Left renal pelvis (tissue), 4 donors: ENCODE measurements at regions not wholly inside any gene's neighbourhood (a gene's known extent, or its start where the extent isn't known, plus 50 kb on each side); places are given as distances from the start of the nearest gene placed in this dataset.

Source experiments
- DNase-seq, 4 donors: peaks; one replicate each; pipeline ENCODE4 v3.0.0-alpha.2; 2013; ENCODE audit warnings: low read depth in 4 of 4, low spot score in 3 of 4

DNA sequence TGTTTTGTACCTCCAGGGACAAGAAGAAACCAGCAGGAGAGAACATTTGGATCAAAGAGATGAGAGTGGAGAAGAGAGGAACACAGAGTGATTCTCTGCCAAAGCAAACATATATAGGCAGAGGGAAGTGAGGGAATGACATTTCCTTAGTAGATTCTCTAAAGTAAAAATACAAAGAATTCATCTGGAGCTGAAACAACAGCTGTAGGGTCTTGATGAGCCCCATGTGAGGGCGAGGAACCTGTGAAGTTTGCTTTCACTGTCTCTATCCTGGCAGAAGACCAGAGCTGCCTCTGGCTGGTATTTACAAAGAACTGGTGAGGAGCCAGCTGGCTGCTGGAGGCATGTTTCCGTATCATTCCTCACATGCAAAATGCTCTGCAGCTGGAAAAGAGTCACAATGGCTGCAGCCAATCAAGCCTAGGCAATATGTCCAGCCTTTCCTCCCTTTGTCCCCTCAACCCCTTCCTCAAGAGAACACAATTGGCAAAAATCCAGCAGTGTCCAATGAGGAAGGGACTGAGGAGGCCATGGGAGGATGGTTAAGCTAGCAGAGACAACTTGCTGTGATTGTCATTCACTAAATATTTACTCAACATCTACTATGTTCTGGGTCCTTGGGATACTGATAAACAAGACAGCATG lies 122.5 kb downstream of the PHLDA1 start:
- DNase-seq: no peak

DNA sequence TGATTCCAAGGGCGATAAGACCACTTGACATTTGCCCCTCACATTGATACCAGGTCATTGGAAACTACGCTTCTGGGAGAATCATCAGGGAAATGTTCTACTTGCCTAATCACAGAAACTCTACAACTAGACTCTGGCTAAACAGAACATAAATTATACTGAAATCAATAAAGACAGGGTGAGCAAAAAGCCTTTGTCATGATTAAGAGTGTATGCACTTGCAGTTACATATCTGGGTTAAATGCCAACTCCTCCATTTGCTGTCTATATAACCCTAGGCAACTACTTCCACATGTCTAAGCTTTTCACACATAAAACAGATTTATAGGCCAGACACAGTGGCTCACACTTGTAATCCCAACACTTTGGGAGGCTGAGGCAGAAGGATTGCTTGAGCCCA lies 125.7 kb downstream of the PHLDA1 start:
- no peak for DNase-seq

DNA sequence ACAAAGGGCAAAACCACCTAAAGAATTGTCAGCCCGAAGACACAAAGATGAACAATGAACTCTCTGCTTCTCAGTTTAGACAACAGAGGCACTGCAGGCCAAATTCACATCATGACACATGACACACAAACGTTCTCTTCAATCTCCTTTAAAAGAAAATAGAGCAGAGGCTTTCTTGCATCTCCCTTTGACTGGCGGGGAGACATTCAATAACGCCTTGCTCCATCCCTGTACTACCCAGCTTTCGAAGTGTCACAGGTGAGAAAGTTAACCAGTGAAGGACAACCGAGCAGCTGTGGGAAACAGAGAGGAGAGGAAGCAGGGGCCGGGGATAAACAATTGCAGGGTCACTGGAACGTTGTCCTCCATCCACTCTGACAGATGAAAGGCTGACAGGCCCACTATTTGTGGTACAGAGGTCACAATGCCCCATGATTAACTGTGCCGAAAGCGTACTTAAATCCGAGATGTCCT lies 130.8 kb downstream of the PHLDA1 start:
- DNase-seq: no peak

DNA sequence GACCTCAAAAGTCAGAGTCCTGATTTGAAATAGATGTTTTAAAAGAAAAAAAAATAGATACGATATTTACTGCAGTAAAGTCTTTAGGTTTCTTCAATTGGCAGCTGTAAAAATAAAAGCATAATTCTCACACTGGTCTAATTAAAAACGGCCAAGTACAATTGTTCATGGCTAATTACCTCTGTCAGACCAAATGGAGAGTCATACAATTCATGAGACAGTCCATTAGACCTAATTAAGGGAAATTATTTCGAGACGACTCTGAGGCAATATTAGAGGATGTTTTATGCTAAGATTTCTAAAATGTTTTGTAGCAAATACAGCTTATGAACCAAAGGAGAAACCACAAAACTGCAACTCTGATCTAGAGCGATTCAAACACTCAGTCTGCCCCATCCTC lies 131.3 kb downstream of the PHLDA1 start:
- no peak for DNase-seq

DNA sequence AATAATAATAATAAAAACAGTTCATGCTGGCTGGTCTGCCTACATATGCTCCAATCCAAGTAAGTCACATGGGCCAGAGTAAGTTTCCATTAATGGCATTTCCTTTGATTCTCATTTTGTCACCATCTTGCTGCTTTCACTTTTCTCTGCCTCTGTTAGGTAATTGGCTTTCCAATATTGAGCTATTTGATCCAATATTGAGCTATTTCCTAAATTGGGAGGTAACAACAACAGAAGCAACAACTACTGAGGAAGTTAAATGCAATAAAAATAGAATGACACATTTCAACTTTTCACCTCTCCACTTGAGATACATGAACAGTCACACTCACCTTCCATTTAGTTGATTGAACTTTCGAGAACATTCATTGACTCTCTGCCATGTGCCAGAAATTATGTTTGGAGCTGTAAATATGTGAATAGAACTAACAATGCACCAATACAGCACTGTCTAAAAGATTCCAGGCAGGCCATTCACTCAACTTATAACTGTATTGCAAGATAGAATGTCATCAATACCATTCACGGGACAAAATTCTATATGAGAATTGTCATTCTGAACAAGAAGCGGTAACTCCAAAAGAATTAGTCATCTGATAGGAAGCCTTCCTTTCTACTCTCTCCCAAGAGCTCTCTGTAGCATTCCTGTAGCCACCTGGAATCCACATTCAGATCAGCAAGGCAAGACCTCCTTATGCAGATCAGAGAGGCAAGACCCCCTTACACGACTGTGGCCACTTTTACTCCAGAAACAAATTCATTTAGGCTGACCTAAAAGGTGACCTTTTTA lies 136.4 kb downstream of the PHLDA1 start:
- DNase-seq: no peak

DNA sequence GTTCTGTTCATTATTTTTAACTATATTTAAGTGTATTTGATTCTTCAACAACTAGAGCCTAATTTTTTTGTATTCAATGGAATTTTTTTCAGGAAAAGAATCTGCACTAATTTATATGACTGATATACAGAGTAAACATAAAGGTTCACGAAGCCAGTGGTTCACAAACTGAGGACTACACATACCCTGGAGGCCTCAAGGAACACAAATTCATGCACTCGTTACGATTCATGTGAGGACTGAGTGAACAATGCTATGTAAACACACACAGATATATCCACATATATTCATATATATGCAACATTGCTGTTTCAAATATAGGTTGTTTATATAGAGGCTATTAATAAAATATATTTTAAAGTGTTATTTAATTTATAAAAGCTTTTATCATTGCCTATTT lies 137.8 kb downstream of the PHLDA1 start:
- DNase-seq: no peak

DNA sequence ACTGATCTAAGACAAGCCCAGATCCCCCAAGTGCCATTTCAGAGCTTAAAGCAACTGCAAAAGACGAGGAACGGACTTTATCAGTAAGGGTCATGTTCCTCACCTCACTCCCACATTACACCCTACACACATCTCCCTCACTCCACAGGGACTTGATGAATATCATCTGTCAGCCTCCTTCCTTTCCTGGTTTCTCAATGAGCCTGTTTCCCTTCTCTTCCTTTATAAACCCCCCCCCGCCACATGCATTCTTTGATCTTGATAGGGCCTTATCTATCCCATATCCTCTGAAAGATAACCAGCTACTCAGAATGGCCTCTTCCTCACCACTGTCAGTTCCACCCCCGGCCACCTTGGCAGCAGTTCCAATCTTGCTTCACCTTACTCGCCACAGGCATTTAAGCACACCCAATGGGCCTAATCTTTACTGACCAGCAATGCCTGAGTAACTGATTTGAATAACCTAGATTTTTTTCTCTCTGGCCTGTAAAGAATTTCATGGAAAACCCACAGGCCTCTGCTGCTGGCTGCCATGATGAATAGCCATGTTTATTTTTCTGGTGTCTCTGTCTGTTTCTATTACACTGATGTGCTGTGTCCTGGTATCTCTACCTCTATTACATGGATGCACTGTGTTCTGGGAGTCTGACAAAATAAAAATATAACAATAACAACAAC lies 138.7 kb downstream of the PHLDA1 start:
- no peak for DNase-seq

DNA sequence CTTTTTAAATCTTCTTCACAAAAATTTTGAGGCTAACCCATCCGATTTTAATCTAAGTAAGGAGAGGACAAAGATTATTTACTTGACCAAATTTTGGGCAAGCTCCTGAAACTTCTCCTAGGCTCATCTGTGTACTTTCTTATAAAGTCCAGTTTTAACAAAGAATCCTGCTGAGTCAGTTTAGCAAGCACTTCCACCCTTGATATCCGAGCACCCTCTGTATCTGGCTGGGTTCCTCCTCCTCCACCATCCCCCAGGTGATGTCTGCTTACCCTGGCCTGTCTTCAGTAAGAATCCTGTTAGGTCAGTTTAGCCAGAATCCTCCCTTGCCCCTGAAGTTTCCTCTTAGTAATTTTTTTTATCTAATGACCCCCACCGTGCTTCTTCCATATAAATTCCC lies 140.5 kb downstream of the PHLDA1 start:
- no peak for DNase-seq

DNA sequence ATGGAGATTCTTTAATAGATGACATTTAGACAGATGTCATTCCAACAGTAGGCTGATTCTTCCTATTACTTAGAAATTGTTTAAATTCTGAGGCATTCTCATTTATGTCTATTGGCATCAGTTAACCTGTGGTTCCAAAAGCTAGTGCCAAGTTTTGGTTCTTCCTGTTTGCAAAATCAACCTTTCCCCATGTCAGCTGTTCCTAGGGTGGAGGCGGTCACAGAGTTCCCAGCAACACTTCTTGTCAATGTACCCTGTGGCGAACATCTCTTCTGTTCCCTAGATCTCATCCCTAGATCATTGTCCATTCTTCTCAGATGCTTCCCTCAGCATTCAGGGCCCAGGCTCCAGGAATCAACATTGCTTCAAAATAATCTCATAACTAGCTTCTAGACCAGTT lies 140.9 kb downstream of the PHLDA1 start:
- DNase-seq: no peak

DNA sequence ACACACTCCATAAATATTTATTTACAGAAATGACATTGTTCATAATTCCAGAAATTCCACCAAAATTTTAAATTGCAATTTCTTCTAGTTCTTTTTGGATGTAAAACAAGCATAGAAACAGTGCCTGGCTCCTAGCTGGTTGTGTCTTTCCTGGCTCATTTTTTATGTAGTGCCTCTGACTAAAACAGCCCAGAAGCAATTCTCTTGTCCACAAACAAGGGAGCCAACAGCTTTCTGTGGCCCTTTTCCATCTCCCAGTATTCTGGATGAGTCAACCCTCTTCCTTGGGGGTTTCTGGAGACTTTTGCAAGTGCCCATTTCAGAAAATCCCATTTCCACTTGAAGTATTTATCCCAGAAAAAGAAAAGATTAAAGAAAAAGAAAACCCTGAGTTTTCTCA lies 141.4 kb downstream of the PHLDA1 start:
- no peak for DNase-seq

DNA sequence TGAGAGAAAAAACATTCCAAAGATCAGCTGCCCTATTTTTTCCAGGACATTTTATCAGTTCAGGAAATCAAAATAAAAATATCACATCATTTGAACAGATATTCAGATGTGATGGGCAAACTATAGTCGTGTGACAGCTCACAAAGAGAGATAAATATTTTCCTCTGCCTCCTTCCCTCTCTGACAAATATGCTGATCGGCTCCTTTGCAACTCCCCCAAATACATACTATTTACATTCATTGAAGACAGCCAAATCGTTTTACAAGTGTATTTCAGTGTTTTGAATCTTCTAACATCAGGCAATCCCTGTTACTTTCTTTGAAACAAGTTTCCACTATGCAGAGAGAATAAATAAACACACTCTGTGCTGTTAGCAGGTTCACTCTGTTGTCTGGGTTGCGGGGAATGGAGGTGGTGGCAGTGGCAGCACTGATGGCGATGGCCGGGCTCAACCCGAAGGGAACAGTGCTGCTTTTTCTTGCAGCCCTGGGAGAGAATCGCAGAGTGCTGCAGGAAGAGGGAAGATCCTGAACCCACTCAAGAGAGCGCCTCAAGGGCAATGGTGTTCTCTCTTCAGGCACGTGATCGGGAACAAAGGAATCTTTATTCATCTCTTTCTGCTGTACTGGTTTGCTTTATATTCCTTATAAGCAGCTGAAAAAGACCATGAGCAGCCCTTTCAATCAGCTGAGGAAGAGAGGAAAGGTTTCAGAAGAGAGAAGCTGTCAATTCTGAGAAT lies 142.5 kb downstream of the PHLDA1 start:
- DNase-seq: no peak

DNA sequence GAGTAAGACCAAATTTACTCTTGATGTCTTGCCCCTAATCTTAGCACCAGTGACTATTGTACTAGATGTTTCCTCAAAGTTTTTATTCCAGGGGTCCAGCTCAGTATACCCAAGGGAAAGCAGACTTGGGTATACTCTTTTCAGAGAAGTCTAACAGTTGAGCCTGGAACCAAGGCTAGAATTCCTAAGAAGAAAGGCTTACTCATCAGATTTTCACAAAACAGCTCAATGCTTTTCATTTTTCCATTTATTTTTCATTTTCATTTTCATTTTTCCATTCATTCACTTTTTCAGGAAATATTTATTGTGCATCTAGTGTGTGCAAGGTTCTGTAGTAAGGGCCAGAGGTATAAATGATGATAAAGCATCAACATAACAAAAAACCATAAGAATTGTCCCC lies 143.2 kb downstream of the PHLDA1 start:
- no peak for DNase-seq

DNA sequence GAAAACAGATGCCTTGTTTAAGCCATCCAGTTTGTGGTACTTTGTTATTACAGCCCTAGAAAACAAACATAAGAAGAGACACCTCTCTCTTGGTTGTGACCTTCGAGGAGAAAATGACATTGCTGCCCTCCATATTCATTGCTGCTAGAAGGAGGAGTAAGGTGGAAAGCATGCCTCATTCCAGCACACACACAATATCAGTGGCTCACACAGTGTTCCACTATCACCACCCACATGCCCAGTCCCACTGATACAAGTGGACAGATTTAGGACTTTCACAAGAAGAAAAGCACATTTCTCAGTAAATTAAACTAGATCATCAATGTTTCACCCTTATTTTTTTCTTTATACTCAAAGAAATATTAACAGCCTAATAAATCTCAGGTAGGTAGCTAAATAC lies 143.6 kb downstream of the PHLDA1 start:
- no peak for DNase-seq

DNA sequence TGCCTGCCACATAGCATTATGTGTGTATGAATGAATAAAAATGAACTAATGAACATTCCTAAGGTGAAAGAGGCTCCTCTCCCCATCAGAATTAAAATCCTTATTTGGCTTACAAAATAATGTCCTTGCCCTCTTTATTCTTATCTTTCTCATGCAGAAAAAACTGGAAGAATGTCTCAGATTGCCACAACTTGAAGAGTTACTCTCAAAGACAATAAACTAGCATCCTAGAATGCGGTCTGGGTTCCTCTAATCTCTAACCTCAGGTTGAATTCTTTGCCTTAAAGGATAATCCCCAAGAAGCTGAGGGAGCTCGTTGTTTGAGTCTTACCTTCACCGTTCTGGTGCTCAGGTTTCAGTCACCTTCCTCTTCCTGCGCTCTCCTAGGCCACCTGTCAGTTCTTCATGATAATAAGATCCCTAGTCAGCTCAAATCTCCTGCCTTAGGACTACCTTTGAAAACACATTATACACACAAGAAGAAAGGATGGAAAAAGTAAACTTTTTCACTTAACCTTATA lies 147.1 kb downstream of the PHLDA1 start:
- DNase-seq: no peak

DNA sequence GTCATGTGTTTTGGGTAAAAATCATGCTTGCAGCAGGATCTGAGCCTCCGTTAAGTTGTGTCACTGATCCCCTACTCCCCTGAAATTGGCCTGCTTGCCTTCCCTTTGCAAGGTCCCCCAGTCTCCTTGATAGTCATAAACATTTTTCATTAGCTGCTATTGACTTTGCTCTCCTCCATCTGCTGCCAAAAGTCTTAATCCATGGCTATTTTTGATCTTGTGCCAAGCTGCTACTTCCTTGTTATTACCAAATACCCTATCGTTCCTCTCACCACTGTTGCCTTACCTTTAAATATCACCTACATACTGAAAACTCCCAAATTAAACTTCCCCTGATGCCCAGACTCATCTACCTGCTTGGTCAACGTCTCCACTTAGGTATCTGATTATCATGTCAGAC lies 148.3 kb downstream of the PHLDA1 start:
- no peak for DNase-seq

DNA sequence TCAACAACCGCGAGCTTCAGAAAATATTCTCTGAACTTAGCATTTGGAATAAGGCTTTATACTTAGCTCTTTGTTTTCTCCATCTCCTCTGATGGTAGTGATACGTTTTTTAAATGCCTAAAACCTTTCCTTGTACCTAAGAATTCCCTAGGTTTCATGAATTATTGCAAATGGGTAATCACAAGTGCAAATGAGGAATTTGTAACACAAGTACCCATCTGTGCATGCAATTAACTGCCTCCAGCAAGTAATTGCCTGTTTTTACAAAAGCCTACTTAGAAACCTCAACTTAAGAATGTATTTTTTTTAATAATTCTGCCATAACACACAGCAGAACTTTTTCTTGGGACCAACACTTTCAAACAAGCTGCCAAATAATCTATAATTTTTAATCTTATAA lies 149.2 kb downstream of the PHLDA1 start:
- DNase-seq: no peak

DNA sequence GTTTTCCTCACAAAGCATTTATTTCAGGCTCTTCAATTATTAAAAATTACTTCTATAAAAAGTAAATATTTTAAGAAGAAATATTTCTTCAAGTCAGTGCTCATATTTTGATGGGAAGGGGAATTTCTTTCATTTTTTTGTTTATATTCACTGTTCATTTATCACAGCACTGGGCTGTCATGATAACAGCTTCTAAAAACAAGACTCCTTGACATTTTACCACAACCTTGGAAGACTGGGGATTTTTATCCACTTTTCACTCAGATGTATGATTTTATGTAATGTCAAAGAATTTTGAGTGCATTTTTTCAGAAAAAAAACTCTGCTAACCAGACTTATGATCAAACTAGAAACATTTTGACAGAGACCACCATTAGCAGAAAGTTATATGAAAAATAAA lies 149.7 kb downstream of the PHLDA1 start:
- no peak for DNase-seq

DNA sequence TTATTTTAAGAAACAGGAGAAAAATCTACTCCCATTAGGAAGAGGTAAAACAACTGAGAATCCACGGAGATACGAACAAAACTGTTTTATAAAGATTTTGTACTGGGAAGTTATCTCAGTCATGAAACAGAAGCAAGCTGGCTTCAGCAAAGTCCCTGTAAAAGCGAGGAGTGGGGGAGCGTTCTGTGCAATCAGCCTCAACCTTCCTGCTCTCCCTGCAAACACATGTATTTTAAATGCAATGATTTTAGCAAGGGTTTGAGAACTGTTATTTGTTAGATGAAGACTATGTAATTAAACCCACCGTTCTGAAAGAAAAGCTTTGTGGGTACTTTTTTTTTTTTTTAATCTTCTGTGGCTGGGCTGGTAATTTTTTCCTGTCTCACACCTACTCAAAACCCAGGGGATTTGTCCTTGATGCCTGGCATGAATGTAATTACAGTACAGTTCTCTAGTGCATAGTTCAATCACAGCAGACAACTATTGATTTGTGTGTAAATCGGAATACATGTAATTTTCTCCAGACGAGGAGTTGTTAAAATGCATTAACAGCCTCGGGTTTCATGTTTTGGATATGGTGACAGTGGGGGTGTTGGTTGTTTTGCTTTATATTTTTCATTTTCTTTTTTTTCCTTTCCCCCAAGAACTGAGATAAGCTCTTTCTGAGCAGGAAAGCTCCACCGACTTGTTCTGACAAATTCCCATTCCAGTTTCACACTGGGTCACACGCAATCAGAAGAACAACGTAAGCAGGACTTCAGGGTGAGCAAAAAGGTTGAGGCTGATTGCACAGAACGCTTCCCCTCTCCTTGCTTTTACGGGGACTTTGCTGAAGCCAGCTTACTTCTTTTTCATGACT lies 153.6 kb downstream of the PHLDA1 start:
- DNase-seq: peak in 1 of 4 donors; percentile 43

DNA sequence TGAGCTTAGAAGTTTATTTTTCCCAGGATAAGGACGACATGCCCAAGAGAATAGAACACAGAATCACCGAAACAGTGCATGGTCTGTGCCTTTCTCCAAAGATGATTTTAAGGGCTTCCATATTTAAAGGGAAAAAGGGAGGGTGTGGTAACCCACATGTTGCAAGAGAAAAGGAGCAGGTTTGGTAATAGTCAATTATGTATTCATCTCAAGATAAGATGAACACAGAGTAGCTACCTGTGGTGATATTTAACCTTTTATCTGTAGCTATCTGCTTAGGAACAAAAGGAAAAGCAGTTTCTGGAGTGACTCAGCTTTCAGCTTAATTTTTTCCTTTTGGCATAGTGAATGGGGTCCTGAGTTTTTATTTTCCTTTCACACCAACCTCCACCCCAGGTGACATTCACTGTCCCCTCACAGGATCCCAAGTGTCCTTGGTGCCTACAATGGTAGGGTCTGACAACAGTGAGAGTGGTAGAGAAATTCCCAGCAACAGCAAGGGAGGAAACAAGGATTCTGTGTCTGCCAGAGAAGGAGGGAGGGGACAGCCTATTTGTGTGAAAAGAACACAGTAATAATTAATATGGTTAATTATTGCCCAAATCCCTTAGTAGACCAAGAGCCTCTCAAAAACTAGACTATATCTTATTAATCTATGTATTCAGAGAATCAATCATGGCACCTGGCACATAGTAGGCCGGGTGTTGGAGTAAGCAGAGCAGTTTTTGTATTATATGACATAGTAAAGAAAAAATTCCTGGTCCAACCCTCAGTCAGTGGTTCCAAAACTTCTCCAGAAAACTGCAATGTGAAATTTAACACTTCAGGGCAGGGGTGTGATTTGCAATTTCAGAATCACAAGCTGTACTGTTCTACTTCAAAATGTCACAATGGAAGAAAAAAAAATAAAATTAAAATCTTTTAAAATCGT lies 154.5 kb downstream of the PHLDA1 start:
- no peak for DNase-seq
